GM03348 (cell line): ENCODE measurements at regions not wholly inside any gene's neighbourhood (a gene's known extent, or its start where the extent isn't known, plus 50 kb on each side); places are given as distances from the start of the nearest gene placed in this dataset.
"Not testable (repeated sequence)": the region's sequence is repeated elsewhere in the genome, so short reads cannot be mapped to it uniquely, and the experiment has no call there.

Source experiments
- DNase-seq: peaks from one replicate; pipeline ENCODE4 v3.0.0; 2012; ENCODE audit warnings: low spot score

GRCh38 chr14:103186909-103187586 lies 63.8 kb downstream of the TNFAIP2 start:
- DNase-seq: no peak

- no peak for DNase-seq
Measured at GRCh38 chr14:103187911-103188310, 64.7 kb downstream of the TNFAIP2 start.

- DNase-seq: peak; percentile 73
Measured at GRCh38 chr14:103188810-103189480, 65.7 kb downstream of the TNFAIP2 start.

GRCh38 chr14:103189481-103190470 lies 66.5 kb downstream of the TNFAIP2 start:
- DNase-seq: no peak

GRCh38 chr14:103190741-103191140 lies 67.5 kb downstream of the TNFAIP2 start:
- no peak for DNase-seq

- DNase-seq: no peak
Measured at GRCh38 chr14:103191844-103192243, 68.6 kb downstream of the TNFAIP2 start.

- DNase-seq: no peak
Measured at GRCh38 chr14:103192246-103192840, 69.1 kb downstream of the TNFAIP2 start.

GRCh38 chr14:103192861-103193260 lies 69.6 kb downstream of the TNFAIP2 start:
- not testable (repeated sequence) for DNase-seq

GRCh38 chr14:103193491-103193890 lies 70.2 kb downstream of the TNFAIP2 start:
- DNase-seq: not testable (repeated sequence)

- DNase-seq: peak; percentile 68
Measured at GRCh38 chr14:103194256-103195045, 71.2 kb downstream of the TNFAIP2 start.

- no peak for DNase-seq
Measured at GRCh38 chr14:103195828-103196615, 72.8 kb downstream of the TNFAIP2 start.

- DNase-seq: no peak
Measured at GRCh38 chr14:103196716-103197115, 73.5 kb downstream of the TNFAIP2 start.

GRCh38 chr14:103198131-103199105 lies 75.2 kb downstream of the TNFAIP2 start:
- DNase-seq: peak; percentile 76

GRCh38 chr14:103199124-103199523 lies 75.9 kb downstream of the TNFAIP2 start:
- DNase-seq: peak; percentile 75

- DNase-seq: no peak
Measured at GRCh38 chr14:103201801-103202200, 78.5 kb downstream of the TNFAIP2 start.

- no peak for DNase-seq
Measured at GRCh38 chr14:103204852-103205540, 81.7 kb downstream of the TNFAIP2 start.

- no peak for DNase-seq
Measured at GRCh38 chr14:103205541-103205906, 82.3 kb downstream of the TNFAIP2 start.

GRCh38 chr14:103206023-103206481 lies 82.8 kb downstream of the TNFAIP2 start:
- DNase-seq: peak; percentile 33
